ENCODE measurements at regions not wholly inside any gene's neighbourhood (a gene's known extent, or its start where the extent isn't known, plus 50 kb on each side); places are given as distances from the start of the nearest gene placed in this dataset.

DNA sequence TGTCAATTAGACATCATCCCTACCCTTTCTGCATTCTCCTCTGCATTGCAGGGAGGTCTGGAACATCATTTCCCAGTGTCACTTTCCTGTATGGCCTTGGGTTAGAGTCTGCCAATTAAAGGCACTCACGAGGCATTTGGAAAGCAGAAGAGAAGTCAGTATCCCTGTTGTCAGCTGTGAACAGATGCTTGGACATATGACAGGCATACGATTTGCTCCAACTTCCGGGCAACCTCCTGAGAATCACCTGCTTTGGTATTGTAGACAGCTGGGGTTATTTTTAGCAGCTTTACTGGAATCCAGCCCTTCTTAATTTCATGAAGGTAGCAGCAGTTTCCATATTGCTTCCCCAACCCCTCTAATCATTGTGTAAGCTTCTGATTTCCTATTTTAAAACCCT is 88.7 kb upstream of the DHRS4 start:
- Histone ChIP-seq H4K5ac (ENCODE audit: insufficient read length, low read depth, low read length) (no peak overlapping the region), H3K27ac (ENCODE audit: insufficient read length, low read depth, low read length) (no peak overlapping the region), H3K79me2 (ENCODE audit: insufficient read depth, low read length) (no peaks in the 10 kb centered on the region), H2AK5ac (ENCODE audit: insufficient read length, low read length) (no peak overlapping the region), H2BK20ac (ENCODE audit: low read depth, low read length, poor library complexity, severe bottlenecking) (no peak overlapping the region), H4K20me1 (ENCODE audit: control insufficient read depth, insufficient read depth, insufficient read length) (no peaks in the 10 kb centered on the region), H3K9ac (ENCODE audit: extremely low read depth, insufficient read length, low read length) (no peak overlapping the region), H3K23me2 (ENCODE audit: insufficient read length, low read depth, low read length, poor library complexity, severe bottlenecking) (no peaks in the 10 kb centered on the region), H2BK120ac (ENCODE audit: low read depth, low read length, poor library complexity, severe bottlenecking) (no peak overlapping the region), H3K4ac (ENCODE audit: low read depth, low read length) (no peak overlapping the region), H3K4me1 (ENCODE audit: insufficient read depth, low read length) (no peaks in the 10 kb centered on the region), H2AFZ (ENCODE audit: low read length) (no peak overlapping the region), H4K8ac (replicated peaks; ENCODE audit: insufficient read length, low read depth, low read length) (no peak overlapping the region), H4K91ac (ENCODE audit: insufficient read length, low read depth, low read length) (no peak overlapping the region), H3K23ac (ENCODE audit: insufficient read length, low read depth, low read length) (no peak overlapping the region), H3T11ph (ENCODE audit: low read length) (no peak overlapping the region), H3K56ac (ENCODE audit: insufficient read length, low read depth, low read length) (no peak overlapping the region), H2BK15ac (ENCODE audit: low read depth, low read length) (no peak overlapping the region), H3K79me1 (ENCODE audit: insufficient read depth, low read depth, low read length, poor library complexity, severe bottlenecking) (no peaks in the 10 kb centered on the region), H2BK5ac (ENCODE audit: insufficient read length, low read length) (no peak overlapping the region), H3K18ac (ENCODE audit: insufficient read length, low read depth, low read length) (no peak overlapping the region), H3K14ac (ENCODE audit: insufficient read depth, low read length) (no peak overlapping the region), H2BK12ac (ENCODE audit: insufficient read length, low read depth, low read length) (no peak overlapping the region), H3K9me3 (ENCODE audit: control insufficient read depth, low read depth, low read length) (peaks cover 15% of the 10 kb centered on the region), H3K27me3 (ENCODE audit: insufficient read depth, low read length) (no peaks in the 10 kb centered on the region), H3K4me2 (ENCODE audit: insufficient read depth, insufficient read length, low read length) (no peak overlapping the region)
- Mint-ChIP-seq H3K4me3 (no peak overlapping the region), H3K9me3 (peaks cover 0 to 88% of the 10 kb centered on the region in 2 experiments; a peak in 2 of 5 replicates), H3K27me3 (ENCODE audit: low read depth) (peaks cover 3% of the 10 kb centered on the region), H3K4me1 (no peaks in the 10 kb centered on the region), H3K36me3 (ENCODE audit: insufficient read depth in 1 of 3, low read depth in 3 of 3) (peaks cover 0 to 33% (median 7%) of the 10 kb centered on the region in 3 experiments; a peak in 4 of 7 replicates), H3K27ac (no peak overlapping the region; a peak in 1 of 7 replicates)
- WGBS (ENCODE audit: extremely low coverage, insufficient read length, low lambda C conversion rate), result no CpG with 5 or more reads among the region's 3 CpGs
- no peak for DNase-seq
- TF ChIP-seq, protein P1, sequence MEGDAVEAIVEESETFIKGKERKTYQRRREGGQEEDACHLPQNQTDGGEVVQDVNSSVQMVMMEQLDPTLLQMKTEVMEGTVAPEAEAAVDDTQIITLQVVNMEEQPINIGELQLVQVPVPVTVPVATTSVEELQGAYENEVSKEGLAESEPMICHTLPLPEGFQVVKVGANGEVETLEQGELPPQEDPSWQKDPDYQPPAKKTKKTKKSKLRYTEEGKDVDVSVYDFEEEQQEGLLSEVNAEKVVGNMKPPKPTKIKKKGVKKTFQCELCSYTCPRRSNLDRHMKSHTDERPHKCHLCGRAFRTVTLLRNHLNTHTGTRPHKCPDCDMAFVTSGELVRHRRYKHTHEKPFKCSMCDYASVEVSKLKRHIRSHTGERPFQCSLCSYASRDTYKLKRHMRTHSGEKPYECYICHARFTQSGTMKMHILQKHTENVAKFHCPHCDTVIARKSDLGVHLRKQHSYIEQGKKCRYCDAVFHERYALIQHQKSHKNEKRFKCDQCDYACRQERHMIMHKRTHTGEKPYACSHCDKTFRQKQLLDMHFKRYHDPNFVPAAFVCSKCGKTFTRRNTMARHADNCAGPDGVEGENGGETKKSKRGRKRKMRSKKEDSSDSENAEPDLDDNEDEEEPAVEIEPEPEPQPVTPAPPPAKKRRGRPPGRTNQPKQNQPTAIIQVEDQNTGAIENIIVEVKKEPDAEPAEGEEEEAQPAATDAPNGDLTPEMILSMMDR (conservative IDR thresholded peaks at IDR 0.05), result no peak
